GM23248 (cell line): ENCODE measurements at regions not wholly inside any gene's neighbourhood (a gene's known extent, or its start where the extent isn't known, plus 50 kb on each side); places are given as distances from the start of the nearest gene placed in this dataset.
"Not testable (repeated sequence)": the region's sequence is repeated elsewhere in the genome, so short reads cannot be mapped to it uniquely, and the experiment has no call there.

Experiments used
- DNase-seq: peaks from one replicate; pipeline ENCODE4 v3.0.0-alpha.2; 2015
- H2AFZ ChIP-seq: fragments of 200-600 bp; sonication (generic); 2 replicates; pipeline ENCODE4 v1.6.1; 2016; ENCODE audit warnings: antibody characterized with exemption
- H3F3A ChIP-seq: fragments of 200-600 bp; sonication (generic); 2 replicates; pipeline ENCODE4 v1.6.1; 2016; ENCODE audit warnings: mild to moderate bottlenecking, antibody characterized with exemption, mixed run types; ENCODE audit not compliant: insufficient read depth
- H3K27ac ChIP-seq: fragments of 200-600 bp; sonication (generic); 2 replicates; pipeline ENCODE4 v1.5.1; 2016; ENCODE audit warnings: mild to moderate bottlenecking
- H3K27me3 ChIP-seq: fragments of 200-600 bp; sonication (generic); replicated peaks from 2 replicates; pipeline ENCODE4 v1.6.1; 2016; ENCODE audit warnings: mild to moderate bottlenecking; ENCODE audit not compliant: insufficient read depth
- H3K36me3 ChIP-seq: fragments of 200-600 bp; sonication (generic); 2 replicates; pipeline ENCODE4 v1.6.1; 2016; ENCODE audit warnings: low read depth, mild to moderate bottlenecking
- H3K4me1 ChIP-seq: fragments of 200-600 bp; sonication (generic); 2 replicates; pipeline ENCODE4 v1.6.1; 2016; ENCODE audit warnings: mild to moderate bottlenecking; ENCODE audit not compliant: insufficient read depth
- H3K4me2 ChIP-seq: fragments of 200-600 bp; sonication (generic); one replicate; pipeline ENCODE4 v1.6.1; 2016; ENCODE audit warnings: mild to moderate bottlenecking; ENCODE audit not compliant: unreplicated experiment
- H3K4me3 ChIP-seq: fragments of 200-600 bp; sonication (generic); 2 replicates; pipeline ENCODE4 v1.5.1; 2016; ENCODE audit warnings: mild to moderate bottlenecking
- H3K79me2 ChIP-seq: fragments of 200-600 bp; sonication (generic); 2 replicates; pipeline ENCODE4 v1.6.1; 2016; ENCODE audit warnings: mild to moderate bottlenecking; ENCODE audit not compliant: insufficient read depth
- H3K9ac ChIP-seq: fragments of 200-600 bp; sonication (generic); 2 replicates; pipeline ENCODE4 v1.6.1; 2016; ENCODE audit warnings: mild to moderate bottlenecking
- H3K9me2 ChIP-seq: fragments of 200-600 bp; sonication (generic); 2 replicates; pipeline ENCODE4 v1.6.1; 2016; ENCODE audit warnings: mixed run types, mild to moderate bottlenecking, moderate library complexity; ENCODE audit not compliant: insufficient read depth
- H3K9me3 ChIP-seq: fragments of 200-600 bp; sonication (generic); one replicate; pipeline ENCODE4 v1.6.1; 2017; ENCODE audit warnings: low read depth
- H4K20me1 ChIP-seq: fragments of 200-600 bp; sonication (generic); 2 replicates; pipeline ENCODE4 v1.6.0; 2016; ENCODE audit not compliant: insufficient read depth
- EZH2 ChIP-seq: fragments of 200-600 bp; sonication (generic); IDR thresholded peaks from 2 replicates; pipeline ENCODE4 v1.6.1; 2018; ENCODE audit warnings: antibody characterized with exemption, mild to moderate bottlenecking; ENCODE audit not compliant: insufficient read depth, poor library complexity, severe bottlenecking
- EZH2phosphoT487 ChIP-seq: fragments of 200-600 bp; sonication (generic); IDR thresholded peaks from 2 replicates; pipeline ENCODE4 v1.6.1; 2018; ENCODE audit warnings: antibody characterized with exemption, moderate library complexity, mild to moderate bottlenecking, low read depth; ENCODE audit not compliant: insufficient read depth
- WGBS, 2 experiments: methylation state at CpG; one replicate each; pipeline ENCODE4 v1.1.6; 2015 to 2017; ENCODE audit warnings: low lambda C conversion rate in 2 of 2, low coverage in 1 of 2; ENCODE audit errors: missing lambda C conversion rate in 2 of 2; 5-methylcytosine and 5-hydroxymethylcytosine counted together
- in situ Hi-C: fragments of 300-500 bp; cut with MboI; formaldehyde crosslinking; loops from 2 replicates; pipeline ENCODE4 v1.15.0; 2020

DNA sequence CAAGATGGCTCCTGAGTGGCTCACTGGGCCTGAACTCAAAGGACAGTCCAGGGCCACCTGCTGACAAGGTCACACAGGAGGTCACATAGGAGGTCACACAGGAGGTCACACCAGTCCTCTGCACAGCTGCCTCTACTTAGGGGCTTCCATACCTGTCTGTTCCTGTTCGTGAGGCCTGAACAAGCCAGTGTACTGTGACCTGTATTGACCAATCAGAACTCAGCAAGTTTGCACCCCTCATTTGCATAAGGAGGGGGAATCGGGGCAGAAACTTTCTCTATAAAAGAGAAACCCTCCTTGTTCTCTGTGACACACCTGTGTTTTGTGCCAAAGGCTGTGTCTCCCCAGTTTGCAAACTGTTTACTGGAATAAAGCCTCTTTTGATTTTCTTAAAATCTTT is 478.9 kb downstream of the EIPR1 start:
- H3K27me3 ChIP-seq: no peaks in the 10 kb centered on the region

DNA sequence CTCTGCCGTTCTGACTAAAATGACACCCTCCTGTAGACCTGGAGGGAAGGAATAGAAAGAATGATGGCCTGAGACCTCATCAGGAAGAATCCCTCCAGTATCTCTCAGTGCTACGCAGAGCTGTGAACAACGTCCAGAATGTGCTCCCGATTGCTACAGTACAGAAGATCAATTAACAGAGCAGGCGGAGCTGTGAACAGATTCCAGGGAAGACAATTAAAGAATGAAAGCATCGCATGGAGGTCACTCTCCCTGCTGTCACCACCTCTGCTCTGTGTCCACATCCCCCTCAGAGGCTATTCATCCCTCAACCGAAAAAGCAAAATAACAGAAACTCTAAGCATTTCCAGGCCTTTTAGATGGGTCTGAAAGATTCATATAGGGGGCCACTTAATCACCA is 481.0 kb downstream of the EIPR1 start:
- in situ Hi-C loops: no loop called here
- no peaks in the 10 kb centered on the region for H3K4me1 ChIP-seq
- DNase-seq: no peak
- no peaks in the 10 kb centered on the region for H3K27me3 ChIP-seq
- no peak overlapping the region for H3K4me3 ChIP-seq
- no peak overlapping the region for H2AFZ ChIP-seq
- no peak overlapping the region for H3K4me2 ChIP-seq
- H3F3A ChIP-seq: no peaks in the 10 kb centered on the region
- no peaks in the 10 kb centered on the region for H4K20me1 ChIP-seq
- H3K9me3 ChIP-seq: no peaks in the 10 kb centered on the region
- no peaks in the 10 kb centered on the region for H3K9me2 ChIP-seq
- H3K27ac ChIP-seq: no peak overlapping the region
- H3K9ac ChIP-seq: no peak overlapping the region
- H3K36me3 ChIP-seq: no peaks in the 10 kb centered on the region
- H3K79me2 ChIP-seq: no peaks in the 10 kb centered on the region
- TF ChIP-seq EZH2phosphoT487: no peak
- TF ChIP-seq EZH2: no peak
- 33 to 41% methylated on average over 7 of the region's 7 CpGs for WGBS, 2 experiments

More for the DNA sequence above, 478.9 kb downstream of the EIPR1 start:
- DNase-seq: no peak
- no peaks in the 10 kb centered on the region for H3K79me2 ChIP-seq
- WGBS, 2 experiments: 16 to 20% methylated on average over 2 of the region's 2 CpGs
- H3K36me3 ChIP-seq: no peaks in the 10 kb centered on the region
- no peak overlapping the region for H3K27ac ChIP-seq
- no peaks in the 10 kb centered on the region for H3K9me3 ChIP-seq
- no peaks in the 10 kb centered on the region for H3K4me1 ChIP-seq
- no peak for TF ChIP-seq EZH2phosphoT487
- no peak for TF ChIP-seq EZH2
- in situ Hi-C loops: no loop called here
- no peaks in the 10 kb centered on the region for H3K9me2 ChIP-seq
- H3K9ac ChIP-seq: no peak overlapping the region
- H4K20me1 ChIP-seq: no peaks in the 10 kb centered on the region
- H3K4me3 ChIP-seq: no peak overlapping the region
- no peaks in the 10 kb centered on the region for H3F3A ChIP-seq
- H2AFZ ChIP-seq: no peak overlapping the region
- H3K4me2 ChIP-seq: no peak overlapping the region

DNA sequence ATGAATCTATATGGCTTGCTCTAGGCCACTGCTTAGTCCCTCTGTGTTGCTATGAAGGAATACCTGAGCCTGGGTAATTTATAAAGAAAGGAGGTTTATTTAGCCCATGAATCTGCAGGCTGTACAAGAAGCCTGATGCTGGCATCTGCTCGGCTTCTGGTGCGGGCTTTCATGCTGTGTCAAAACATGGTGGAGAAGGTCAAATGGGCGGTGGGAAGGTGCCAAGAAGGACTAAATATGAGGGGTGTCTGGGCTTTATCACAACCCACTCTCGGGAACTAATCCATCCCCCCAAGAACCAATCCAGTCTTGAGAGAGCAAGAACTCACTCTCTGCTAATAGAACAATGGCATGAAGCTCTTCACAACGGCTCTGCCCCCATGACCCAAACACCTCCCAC is 481.6 kb downstream of the EIPR1 start:
- Histone ChIP-seq H3K4me2 (no peak overlapping the region), H3F3A (no peaks in the 10 kb centered on the region), H3K27ac (no peak overlapping the region), H2AFZ (no peak overlapping the region), H3K9me2 (no peaks in the 10 kb centered on the region), H3K79me2 (no peaks in the 10 kb centered on the region), H3K4me3 (no peak overlapping the region), H3K4me1 (no peaks in the 10 kb centered on the region), H3K27me3 (no peaks in the 10 kb centered on the region), H3K9ac (no peak overlapping the region), H3K36me3 (no peaks in the 10 kb centered on the region), H4K20me1 (no peaks in the 10 kb centered on the region), H3K9me3 (no peaks in the 10 kb centered on the region)
- DNase-seq: no peak
- TF ChIP-seq EZH2 (no peak), EZH2phosphoT487 (no peak)
- in situ Hi-C loops: no loop called here
- 24 to 29% methylated on average over 5 of the region's 5 CpGs for WGBS, 2 experiments

DNA sequence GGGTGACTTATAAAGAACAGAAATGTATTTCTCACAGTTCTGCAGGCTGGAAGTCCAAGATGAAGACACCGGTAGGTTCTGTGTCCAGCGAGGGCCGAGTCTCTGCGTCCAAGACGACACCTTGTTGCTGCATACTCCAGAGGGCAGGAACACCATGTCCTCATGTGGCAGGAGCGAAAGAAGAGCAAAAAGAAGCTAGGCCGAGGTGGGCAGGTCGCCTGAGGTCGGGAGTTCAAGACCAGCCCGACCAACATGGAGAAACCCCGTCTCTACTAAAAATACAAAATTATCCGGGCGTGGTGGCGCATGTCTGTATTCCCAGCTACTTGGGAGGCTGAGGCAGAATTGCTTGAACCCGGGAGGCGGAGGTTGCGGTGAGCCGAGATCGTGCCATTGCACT is 483.6 kb downstream of the EIPR1 start:
- H3K79me2 ChIP-seq, H3K9me2 ChIP-seq, H3K36me3 ChIP-seq, H3K9me3 ChIP-seq, DNase-seq, H3K27ac ChIP-seq, H2AFZ ChIP-seq, H3K4me1 ChIP-seq, in situ Hi-C loops, H3K27me3 ChIP-seq, H3F3A ChIP-seq, H3K9ac ChIP-seq, H3K4me2 ChIP-seq, H4K20me1 ChIP-seq, H3K4me3 ChIP-seq: not testable (repeated sequence)
- WGBS, 2 experiments: 40 to 55% methylated on average over 18 to 19 of the region's 19 CpGs

DNA sequence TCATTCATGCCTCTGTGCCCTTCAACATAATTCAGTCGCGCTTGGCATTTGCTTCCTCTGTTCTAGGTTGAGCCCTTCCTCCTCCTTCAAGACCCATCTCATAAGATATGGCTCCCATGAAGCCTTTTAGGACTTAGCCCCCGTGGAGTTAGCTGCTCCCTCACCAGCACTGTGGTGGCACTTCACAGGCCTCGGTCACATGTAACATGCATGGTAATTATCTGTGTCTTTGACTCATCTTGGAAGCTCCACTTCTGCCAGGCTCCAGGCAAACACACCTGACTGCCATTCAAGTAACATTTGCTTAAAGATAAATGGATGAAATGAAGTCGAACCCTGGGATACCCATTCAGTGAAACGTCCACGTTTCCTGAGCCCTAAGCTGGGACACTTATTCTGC is 484.7 kb downstream of the EIPR1 start:
- WGBS, 2 experiments: 37 to 46% methylated on average over 7 of the region's 7 CpGs
- H4K20me1 ChIP-seq: no peaks in the 10 kb centered on the region
- no peak for DNase-seq
- H3K36me3 ChIP-seq: no peaks in the 10 kb centered on the region
- H3K9me2 ChIP-seq: no peaks in the 10 kb centered on the region
- H3K9me3 ChIP-seq: no peaks in the 10 kb centered on the region
- no peak overlapping the region for H3K4me3 ChIP-seq
- H2AFZ ChIP-seq: no peak overlapping the region
- no peaks in the 10 kb centered on the region for H3F3A ChIP-seq
- in situ Hi-C loops: no loop called here
- TF ChIP-seq EZH2phosphoT487 (no peak), EZH2 (no peak)
- no peaks in the 10 kb centered on the region for H3K27me3 ChIP-seq
- no peak overlapping the region for H3K9ac ChIP-seq
- H3K27ac ChIP-seq: no peak overlapping the region
- no peak overlapping the region for H3K4me2 ChIP-seq
- H3K79me2 ChIP-seq: no peaks in the 10 kb centered on the region
- no peaks in the 10 kb centered on the region for H3K4me1 ChIP-seq
